Choroid plexus epithelial cell (primary cell): ENCODE measurements at regions not wholly inside any gene's neighbourhood (a gene's known extent, or its start where the extent isn't known, plus 50 kb on each side); places are given as distances from the start of the nearest gene placed in this dataset.

Experiments used
- DNase-seq: peaks from one replicate; pipeline ENCODE4 v3.0.0-alpha.2; 2010; ENCODE audit warnings: low read depth
- H3K4me3 ChIP-seq: 2 replicates; pipeline ENCODE4 v1.5.1; 2011; ENCODE audit warnings: low read depth, mild to moderate bottlenecking, control low read depth, low read length, moderate library complexity
- TF ChIP-seq, protein P1 (sequence below): conservative IDR thresholded peaks from 2 replicates; pipeline ENCODE4 v1.5.1; 2011; ENCODE audit warnings: low read depth, mild to moderate bottlenecking, control low read depth, inconsistent platforms, low read length, moderate library complexity

DNA sequence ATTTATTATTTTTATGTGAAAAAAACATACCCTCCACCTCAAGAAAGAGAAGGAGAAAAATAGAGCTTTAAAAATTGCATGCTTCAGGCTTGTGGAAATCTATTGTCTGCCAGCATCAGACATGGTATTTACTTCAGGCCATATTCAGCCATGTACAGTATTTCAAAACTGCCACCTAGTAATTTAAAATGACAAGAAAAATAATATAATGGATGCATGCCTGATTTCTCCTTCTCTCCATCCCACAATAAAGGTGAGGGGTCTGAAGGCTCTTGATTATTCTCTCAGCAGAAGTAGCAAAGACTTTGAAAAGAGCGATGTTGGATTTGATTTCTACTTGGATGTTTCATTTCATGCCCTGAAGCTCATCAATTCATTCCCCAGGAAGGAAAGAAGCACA lies 250.7 kb downstream of the TBC1D4 start:
- TF ChIP-seq, protein P1, sequence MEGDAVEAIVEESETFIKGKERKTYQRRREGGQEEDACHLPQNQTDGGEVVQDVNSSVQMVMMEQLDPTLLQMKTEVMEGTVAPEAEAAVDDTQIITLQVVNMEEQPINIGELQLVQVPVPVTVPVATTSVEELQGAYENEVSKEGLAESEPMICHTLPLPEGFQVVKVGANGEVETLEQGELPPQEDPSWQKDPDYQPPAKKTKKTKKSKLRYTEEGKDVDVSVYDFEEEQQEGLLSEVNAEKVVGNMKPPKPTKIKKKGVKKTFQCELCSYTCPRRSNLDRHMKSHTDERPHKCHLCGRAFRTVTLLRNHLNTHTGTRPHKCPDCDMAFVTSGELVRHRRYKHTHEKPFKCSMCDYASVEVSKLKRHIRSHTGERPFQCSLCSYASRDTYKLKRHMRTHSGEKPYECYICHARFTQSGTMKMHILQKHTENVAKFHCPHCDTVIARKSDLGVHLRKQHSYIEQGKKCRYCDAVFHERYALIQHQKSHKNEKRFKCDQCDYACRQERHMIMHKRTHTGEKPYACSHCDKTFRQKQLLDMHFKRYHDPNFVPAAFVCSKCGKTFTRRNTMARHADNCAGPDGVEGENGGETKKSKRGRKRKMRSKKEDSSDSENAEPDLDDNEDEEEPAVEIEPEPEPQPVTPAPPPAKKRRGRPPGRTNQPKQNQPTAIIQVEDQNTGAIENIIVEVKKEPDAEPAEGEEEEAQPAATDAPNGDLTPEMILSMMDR = no peak
- no peak for DNase-seq
- no peak overlapping the region for H3K4me3 ChIP-seq

DNA sequence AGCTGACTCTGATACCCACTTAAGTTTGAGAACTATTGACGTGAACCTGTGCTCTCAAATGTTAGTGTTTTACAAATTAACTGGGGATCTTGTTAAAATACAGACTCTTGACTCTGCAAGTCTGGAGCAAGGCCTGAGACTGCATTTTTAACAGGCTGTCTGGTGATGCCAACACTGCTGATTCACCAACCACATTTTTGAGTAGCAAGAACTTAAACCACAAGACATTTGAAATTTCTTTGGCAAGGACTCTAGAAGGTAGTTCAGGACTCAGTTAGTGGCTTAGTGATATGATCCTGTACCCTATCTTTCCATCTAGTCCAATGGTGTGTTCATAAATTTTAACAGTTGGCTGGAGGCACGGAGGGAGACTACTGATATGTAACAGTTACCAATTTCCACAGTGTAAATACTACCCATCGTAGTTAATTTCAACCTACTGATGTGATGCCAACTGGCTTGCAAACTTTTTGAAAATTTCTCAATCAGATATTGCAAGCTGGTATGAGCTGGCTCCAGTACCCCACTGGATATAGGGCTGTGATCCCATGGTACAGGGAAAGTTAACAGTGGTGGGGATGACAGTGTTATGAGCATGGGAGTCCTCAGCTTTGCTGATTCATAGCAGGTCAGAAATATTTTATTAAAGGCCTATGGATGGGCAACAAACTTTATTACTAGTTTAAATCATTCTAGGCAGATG lies 255.1 kb downstream of the TBC1D4 start:
- DNase-seq = peak; percentile 93
- H3K4me3 ChIP-seq = no peak overlapping the region
- TF ChIP-seq, protein P1 = no peak

DNA sequence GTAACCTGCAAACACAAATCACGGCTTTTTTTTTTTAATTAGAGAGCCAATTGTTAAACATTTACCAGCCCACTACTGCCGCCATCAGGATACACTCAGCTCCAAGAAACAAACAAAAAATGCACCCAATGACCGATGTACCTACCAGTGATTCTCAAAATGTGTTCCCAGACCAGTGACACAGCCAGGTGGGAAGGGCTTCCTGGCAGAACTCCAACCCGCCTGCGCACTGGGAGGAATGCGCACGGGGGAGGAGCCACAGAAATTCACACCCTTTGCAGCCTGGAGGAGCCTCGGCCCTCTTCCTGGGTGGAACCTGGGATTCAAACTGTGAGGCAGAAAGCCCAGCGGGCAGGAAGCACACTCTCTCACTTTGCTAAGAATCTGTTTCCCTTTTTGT lies 255.9 kb downstream of the TBC1D4 start:
- TF ChIP-seq, protein P1 = no peak
- DNase-seq = no peak
- no peak overlapping the region for H3K4me3 ChIP-seq

DNA sequence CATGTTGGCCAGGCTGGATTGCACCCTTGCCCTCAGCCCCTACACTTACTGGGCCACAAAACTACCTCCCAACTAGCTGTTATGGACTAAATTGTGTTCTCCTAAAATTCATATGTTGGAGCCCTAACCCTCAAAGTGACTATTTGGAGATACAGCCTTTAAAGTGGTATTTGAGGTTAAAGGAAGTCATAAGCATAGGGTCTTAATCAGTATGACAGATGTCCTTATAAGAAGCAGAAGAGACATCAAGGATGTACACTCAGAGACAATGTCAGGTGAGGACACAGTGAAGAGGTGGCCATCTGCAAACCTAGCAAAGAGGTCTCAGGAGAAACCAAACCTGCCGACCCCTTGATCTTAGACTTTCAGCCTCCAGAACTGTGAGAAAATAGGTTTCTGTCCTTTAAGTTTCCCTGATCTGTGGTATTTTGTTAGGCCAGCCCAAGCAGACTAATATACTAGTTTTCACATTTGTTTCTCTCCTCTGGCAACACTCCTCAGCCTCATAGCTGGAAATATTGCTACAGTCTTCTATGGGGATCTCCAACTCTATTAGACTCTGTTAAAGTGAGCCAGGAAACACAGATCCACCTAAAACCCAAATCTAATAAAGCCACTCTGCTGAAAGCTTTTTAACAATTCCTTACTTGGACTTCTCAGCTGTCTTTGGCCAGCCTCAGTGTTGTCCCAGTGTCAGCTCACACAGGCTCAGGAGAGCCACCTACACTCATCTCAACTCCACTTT lies 256.5 kb downstream of the TBC1D4 start:
- TF ChIP-seq, protein P1 = no peak
- no peak overlapping the region for H3K4me3 ChIP-seq
- no peak for DNase-seq

DNA sequence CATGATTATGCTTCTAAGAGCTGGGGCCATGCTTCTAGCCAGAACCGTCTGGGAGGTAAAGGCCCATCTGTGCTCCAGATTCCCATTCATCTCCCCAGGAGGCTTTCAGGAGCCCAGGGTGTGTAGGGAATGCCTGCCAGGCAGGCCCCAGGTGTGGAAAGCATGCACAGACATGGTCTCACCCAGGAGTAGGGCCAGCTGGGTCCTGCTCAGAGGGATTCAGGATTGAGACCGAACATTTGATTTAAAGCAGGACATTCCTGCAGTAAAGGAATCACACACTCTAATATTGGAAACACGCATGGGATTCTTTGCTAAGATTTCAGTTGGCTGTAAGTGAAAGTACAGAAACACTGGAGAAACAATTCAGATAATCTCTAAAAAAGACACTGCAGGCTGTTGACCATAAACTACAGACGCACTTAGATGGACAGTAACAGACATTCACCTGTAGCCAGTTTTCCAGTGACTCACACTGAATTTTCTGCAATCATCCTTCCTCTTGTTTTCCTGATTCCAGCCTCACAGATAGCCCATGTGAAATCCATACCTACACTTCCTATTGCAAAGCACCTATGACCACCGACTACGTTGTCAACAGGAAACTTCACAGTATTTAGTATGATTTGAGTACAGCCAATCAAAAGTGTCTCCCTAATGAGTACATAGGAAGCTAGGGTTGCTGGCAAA lies 257.8 kb downstream of the TBC1D4 start:
- no peak for DNase-seq
- TF ChIP-seq, protein P1 = no peak

DNA sequence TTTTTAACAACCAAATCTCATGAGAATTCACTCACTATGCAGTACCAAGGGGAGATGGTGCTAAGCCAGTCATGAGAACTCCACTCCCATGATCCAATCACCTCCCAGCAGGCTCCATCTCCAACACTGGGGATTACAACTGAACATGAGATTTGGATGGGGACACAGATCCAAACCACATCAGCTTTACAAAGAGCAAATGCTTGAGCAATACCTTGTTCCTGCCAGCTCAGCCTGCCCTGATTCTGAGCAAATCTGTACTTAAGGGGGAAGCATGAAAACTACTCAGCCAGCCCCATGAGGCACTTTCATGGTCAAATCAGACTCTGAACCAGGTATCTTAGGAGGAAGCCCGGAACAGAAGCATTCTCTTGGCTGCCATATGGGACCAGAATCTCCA lies 259.9 kb downstream of the TBC1D4 start:
- DNase-seq = peak; percentile 66
- TF ChIP-seq, protein P1 = no peak
- no peak overlapping the region for H3K4me3 ChIP-seq

More for the DNA sequence above, 257.8 kb downstream of the TBC1D4 start:
- no peak overlapping the region for H3K4me3 ChIP-seq
